NOMO-1 treated with dmso at 0.1 percent for 144 hours (cell line): ENCODE measurements at regions not wholly inside any gene's neighbourhood (a gene's known extent, or its start where the extent isn't known, plus 50 kb on each side); places are given as distances from the start of the nearest gene placed in this dataset.
A peak's percentile ranks its signal among the peaks of the same experiment; 100 is the strongest.

Experiments used
- DNase-seq: peaks from one replicate; lab custom pipeline; 2025; ENCODE audit not compliant: unreplicated experiment; lab: John Stamatoyannopoulos, UW

- DNase-seq = peak; percentile 48
These were observed 354.4 kb downstream of the TUSC7 start for GRCh38 chr3:117063930-117064329.

GRCh38 chr3:117068301-117068700, 358.7 kb downstream of the TUSC7 start:
- no peak for DNase-seq

GRCh38 chr3:117074826-117075225, 365.2 kb downstream of the TUSC7 start:
- DNase-seq = no peak

GRCh38 chr3:117079997-117080396, 370.4 kb downstream of the TUSC7 start:
- no peak for DNase-seq

GRCh38 chr3:117080872-117081271, 371.3 kb downstream of the TUSC7 start:
- no peak for DNase-seq

- peak; percentile 12 for DNase-seq
These were observed 374.7 kb downstream of the TUSC7 start for GRCh38 chr3:117084277-117084676.

- DNase-seq = no peak
These were observed 375.2 kb downstream of the TUSC7 start for GRCh38 chr3:117084739-117085270.

- no peak for DNase-seq
These were observed 382.1 kb downstream of the TUSC7 start for GRCh38 chr3:117091676-117092075.

- DNase-seq = no peak
These were observed 387.0 kb downstream of the TUSC7 start for GRCh38 chr3:117096549-117096948.

- DNase-seq = no peak
These were observed 387.8 kb downstream of the TUSC7 start for GRCh38 chr3:117097351-117097750.

GRCh38 chr3:117101697-117102096, 392.1 kb downstream of the TUSC7 start:
- DNase-seq = no peak

GRCh38 chr3:117102426-117102825, 392.8 kb downstream of the TUSC7 start:
- DNase-seq = no peak

GRCh38 chr3:117103675-117104074, 394.1 kb downstream of the TUSC7 start:
- no peak for DNase-seq

GRCh38 chr3:117104381-117104780, 394.8 kb downstream of the TUSC7 start:
- DNase-seq = no peak

- no peak for DNase-seq
These were observed 395.2 kb downstream of the TUSC7 start for GRCh38 chr3:117104792-117105191.

- DNase-seq = no peak
These were observed 396.1 kb downstream of the TUSC7 start for GRCh38 chr3:117105686-117106085.

- no peak for DNase-seq
These were observed 396.8 kb downstream of the TUSC7 start for GRCh38 chr3:117106396-117106795.

GRCh38 chr3:117107946-117108345, 398.4 kb downstream of the TUSC7 start:
- DNase-seq = no peak

- DNase-seq = no peak
These were observed 399.6 kb downstream of the TUSC7 start for GRCh38 chr3:117109178-117109577.

- no peak for DNase-seq
These were observed 405.1 kb downstream of the TUSC7 start for GRCh38 chr3:117114517-117115265.

GRCh38 chr3:117117188-117117936, 407.8 kb downstream of the TUSC7 start:
- DNase-seq = no peak

GRCh38 chr3:117118604-117119003, 409.0 kb downstream of the TUSC7 start:
- no peak for DNase-seq
